Esophagus squamous epithelium (tissue), 4 donors: ENCODE measurements at regions not wholly inside any gene's neighbourhood (a gene's known extent, or its start where the extent isn't known, plus 50 kb on each side); places are given as distances from the start of the nearest gene placed in this dataset.

Source experiments
- POLR2A ChIP-seq, 4 donors: fragments of 450-650 bp; IDR thresholded peaks; one replicate each; pipeline ENCODE4 v1.6.1; 2017; ENCODE audit warnings: antibody characterized with exemption in 4 of 4, mild to moderate bottlenecking in 4 of 4, moderate library complexity in 3 of 4
- TF ChIP-seq, protein P1 (sequence below), 6 experiments: fragments of 450-650 bp in 4 of 6; fragments of 200-600 bp in 2 of 6; sonication (generic) in 2 of 6; IDR thresholded peaks; one replicate each; pipeline ENCODE4 v1.5.1; 2016 to 2019; ENCODE audit warnings: antibody characterized with exemption in 6 of 6, mild to moderate bottlenecking in 4 of 6, moderate library complexity in 4 of 6

DNA sequence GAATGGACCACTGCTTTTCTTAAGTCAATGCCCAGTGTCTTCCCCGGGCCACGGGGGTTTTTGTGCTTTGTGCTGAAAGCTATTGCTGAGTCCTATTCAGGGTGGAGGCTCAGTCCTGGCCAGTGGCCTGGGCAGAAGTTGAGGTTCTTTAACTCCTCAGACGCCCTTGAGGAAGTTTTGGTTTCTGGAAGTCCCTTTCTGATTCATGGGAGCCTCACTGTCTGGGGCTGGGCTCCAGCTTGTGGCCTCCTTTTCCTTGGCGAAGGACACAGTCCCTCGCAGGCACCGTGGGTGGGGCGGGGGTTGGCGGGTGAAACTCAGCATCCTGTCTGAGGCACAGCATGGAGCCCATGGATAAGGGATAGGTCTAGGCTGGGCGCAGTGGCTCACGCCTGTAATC lies 465.2 kb upstream of the HS6ST1 start:
- TF ChIP-seq, protein P1, sequence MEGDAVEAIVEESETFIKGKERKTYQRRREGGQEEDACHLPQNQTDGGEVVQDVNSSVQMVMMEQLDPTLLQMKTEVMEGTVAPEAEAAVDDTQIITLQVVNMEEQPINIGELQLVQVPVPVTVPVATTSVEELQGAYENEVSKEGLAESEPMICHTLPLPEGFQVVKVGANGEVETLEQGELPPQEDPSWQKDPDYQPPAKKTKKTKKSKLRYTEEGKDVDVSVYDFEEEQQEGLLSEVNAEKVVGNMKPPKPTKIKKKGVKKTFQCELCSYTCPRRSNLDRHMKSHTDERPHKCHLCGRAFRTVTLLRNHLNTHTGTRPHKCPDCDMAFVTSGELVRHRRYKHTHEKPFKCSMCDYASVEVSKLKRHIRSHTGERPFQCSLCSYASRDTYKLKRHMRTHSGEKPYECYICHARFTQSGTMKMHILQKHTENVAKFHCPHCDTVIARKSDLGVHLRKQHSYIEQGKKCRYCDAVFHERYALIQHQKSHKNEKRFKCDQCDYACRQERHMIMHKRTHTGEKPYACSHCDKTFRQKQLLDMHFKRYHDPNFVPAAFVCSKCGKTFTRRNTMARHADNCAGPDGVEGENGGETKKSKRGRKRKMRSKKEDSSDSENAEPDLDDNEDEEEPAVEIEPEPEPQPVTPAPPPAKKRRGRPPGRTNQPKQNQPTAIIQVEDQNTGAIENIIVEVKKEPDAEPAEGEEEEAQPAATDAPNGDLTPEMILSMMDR (IDR thresholded peaks at IDR 0.05): no peak
- TF ChIP-seq POLR2A (IDR thresholded peaks at IDR 0.05): no peak
